ENCODE measurements at regions not wholly inside any gene's neighbourhood (a gene's known extent, or its start where the extent isn't known, plus 50 kb on each side); places are given as distances from the start of the nearest gene placed in this dataset.

DNA sequence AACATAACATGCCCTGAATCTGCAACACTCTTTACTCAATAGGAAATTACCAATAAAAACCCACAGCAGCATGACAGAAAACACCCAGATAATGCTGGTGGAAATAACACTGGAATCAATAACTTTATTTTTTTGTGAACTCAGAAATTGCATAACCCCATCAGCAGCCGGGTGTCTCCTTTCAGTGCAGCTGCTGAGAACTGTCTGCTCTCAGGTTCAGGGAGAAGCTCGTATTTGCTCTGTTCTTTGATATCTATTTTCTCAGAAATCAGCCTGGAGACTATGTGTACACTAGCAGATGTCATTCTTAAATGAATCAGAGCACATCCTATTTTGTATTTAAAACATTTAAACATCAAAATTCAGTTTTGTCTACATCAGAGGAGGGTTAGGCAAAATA is 506.0 kb downstream of the POM121L12 start:
- Histone ChIP-seq H3K27ac (no peak overlapping the region), H3K4me1 (no peaks in the 10 kb centered on the region), H3K27me3 (no peaks in the 10 kb centered on the region), H3K36me3 (no peaks in the 10 kb centered on the region), H3K9me3 (no peaks in the 10 kb centered on the region), H3K4me3 (no peak overlapping the region)
- TF ChIP-seq, protein P1, sequence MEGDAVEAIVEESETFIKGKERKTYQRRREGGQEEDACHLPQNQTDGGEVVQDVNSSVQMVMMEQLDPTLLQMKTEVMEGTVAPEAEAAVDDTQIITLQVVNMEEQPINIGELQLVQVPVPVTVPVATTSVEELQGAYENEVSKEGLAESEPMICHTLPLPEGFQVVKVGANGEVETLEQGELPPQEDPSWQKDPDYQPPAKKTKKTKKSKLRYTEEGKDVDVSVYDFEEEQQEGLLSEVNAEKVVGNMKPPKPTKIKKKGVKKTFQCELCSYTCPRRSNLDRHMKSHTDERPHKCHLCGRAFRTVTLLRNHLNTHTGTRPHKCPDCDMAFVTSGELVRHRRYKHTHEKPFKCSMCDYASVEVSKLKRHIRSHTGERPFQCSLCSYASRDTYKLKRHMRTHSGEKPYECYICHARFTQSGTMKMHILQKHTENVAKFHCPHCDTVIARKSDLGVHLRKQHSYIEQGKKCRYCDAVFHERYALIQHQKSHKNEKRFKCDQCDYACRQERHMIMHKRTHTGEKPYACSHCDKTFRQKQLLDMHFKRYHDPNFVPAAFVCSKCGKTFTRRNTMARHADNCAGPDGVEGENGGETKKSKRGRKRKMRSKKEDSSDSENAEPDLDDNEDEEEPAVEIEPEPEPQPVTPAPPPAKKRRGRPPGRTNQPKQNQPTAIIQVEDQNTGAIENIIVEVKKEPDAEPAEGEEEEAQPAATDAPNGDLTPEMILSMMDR (IDR thresholded peaks at IDR 0.05), result no peak
- TF ChIP-seq POLR2AphosphoS5 (IDR thresholded peaks at IDR 0.05) (no peak), POLR2A (IDR thresholded peaks at IDR 0.05) (no peak)
- DNase-seq (ENCODE audit: low spot score in 2 of 2), result no peak
- intact Hi-C loops (cut with DNase I; ENCODE audit: low total_unique reads), result no loop called here

DNA sequence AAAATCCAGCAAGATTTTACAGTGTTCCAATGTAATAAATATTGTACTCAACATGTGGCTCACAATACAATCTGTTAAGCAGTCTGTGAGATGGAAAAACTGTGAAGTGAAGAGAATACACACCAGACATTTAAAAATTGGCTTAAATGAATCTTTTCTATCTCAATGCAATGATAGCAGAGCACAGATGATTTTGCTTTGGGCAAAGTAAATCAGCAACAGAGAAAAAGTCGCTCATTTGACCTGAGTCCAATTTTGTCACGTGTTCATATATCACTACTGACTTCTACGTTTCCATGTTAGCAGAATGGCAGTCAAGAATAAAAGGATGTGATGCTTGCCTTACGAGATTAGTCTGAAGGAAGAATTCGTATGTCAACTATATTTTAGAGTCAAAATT is 506.7 kb downstream of the POM121L12 start:
- H3K9me3 ChIP-seq, result no peaks in the 10 kb centered on the region
- TF ChIP-seq POLR2AphosphoS5 (IDR thresholded peaks at IDR 0.05) (no peak), POLR2A (IDR thresholded peaks at IDR 0.05) (no peak)
- TF ChIP-seq, protein P1 (IDR thresholded peaks at IDR 0.05), result no peak
- no peak overlapping the region for H3K27ac ChIP-seq
- intact Hi-C loops (cut with DNase I; ENCODE audit: low total_unique reads), result no loop called here
- no peaks in the 10 kb centered on the region for H3K36me3 ChIP-seq
- no peak overlapping the region for H3K4me3 ChIP-seq
- no peak for DNase-seq (ENCODE audit: low spot score in 2 of 2)
- H3K4me1 ChIP-seq, result no peaks in the 10 kb centered on the region
- H3K27me3 ChIP-seq, result no peaks in the 10 kb centered on the region

Data from breast epithelium (tissue), 4 donors.